HEK293 (cell line): ENCODE measurements at regions not wholly inside any gene's neighbourhood (a gene's known extent, or its start where the extent isn't known, plus 50 kb on each side); places are given as distances from the start of the nearest gene placed in this dataset.

ENCODE experiments used
- CTCF ChIA-PET: fragments of 350-600 bp; formaldehyde crosslinking; extraction: SDS; loops from one replicate; lab custom pipeline; 2021; ENCODE audit warnings: antibody characterized with exemption; lab: Yijun Ruan, JAX
- POLR2A ChIA-PET: fragments of 300-600 bp; formaldehyde crosslinking; extraction: SDS; loops from one replicate; lab custom pipeline; 2020; ENCODE audit warnings: antibody characterized with exemption, inconsistent platforms; lab: Yijun Ruan, JAX
- H3K27ac ChIP-seq: fragments of 200-500 bp; sonication (Bioruptor generic); 2 replicates; pipeline ENCODE4 v1.5.1; 2014; ENCODE audit warnings: low read depth, low read length, control low read depth, inconsistent platforms; ENCODE audit errors: extremely low read depth
- H3K36me3 ChIP-seq, 2 experiments: fragments of 200-500 bp in 1 of 2; sonication (Bioruptor generic) in 1 of 2; 1 replicate in 1 of 2; 2 replicates in 1 of 2; pipeline ENCODE4 v1.5.1; 2014 to 2017; ENCODE audit warnings: inconsistent platforms in 2 of 2, low read length in 2 of 2; ENCODE audit not compliant: control insufficient read depth in 2 of 2, insufficient read depth in 1 of 2
- H3K4me1 ChIP-seq: fragments of 200-500 bp; sonication (Bioruptor generic); 2 replicates; pipeline ENCODE4 v1.5.1; 2014; ENCODE audit warnings: mild to moderate bottlenecking, low read length, inconsistent platforms; ENCODE audit not compliant: control insufficient read depth, insufficient read depth
- H3K4me3 ChIP-seq: 2 replicates; pipeline ENCODE4 v1.5.1; 2011; ENCODE audit warnings: low read depth, mild to moderate bottlenecking, control low read depth, low read length, moderate library complexity
- H3K9me3 ChIP-seq: fragments of 200-500 bp; sonication (Bioruptor generic); 2 replicates; pipeline ENCODE4 v1.5.1; 2014; ENCODE audit warnings: low read depth, low read length, inconsistent platforms; ENCODE audit not compliant: control insufficient read depth, insufficient read depth
- IKZF3 ChIP-seq: fragments of 450-650 bp; IDR thresholded peaks from 2 replicates; pipeline ENCODE4 v1.5.0; 2018; ENCODE audit warnings: missing biosample characterization, mild to moderate bottlenecking, missing genetic modification characterization, moderate library complexity
- KLF16 ChIP-seq: fragments of 450-650 bp; formaldehyde crosslinking; IDR thresholded peaks from 2 replicates; pipeline ENCODE4 v1.5.1; 2017; ENCODE audit warnings: missing biosample characterization, missing genetic modification characterization
- SALL2 ChIP-seq: fragments of 450-650 bp; formaldehyde crosslinking; IDR thresholded peaks from 2 replicates; pipeline ENCODE4 v1.5.0; 2017; ENCODE audit warnings: missing biosample characterization, mild to moderate bottlenecking, missing genetic modification characterization, borderline replicate concordance
- SCRT1 ChIP-seq: fragments of 450-650 bp; formaldehyde crosslinking; IDR thresholded peaks from 2 replicates; pipeline ENCODE4 v1.5.1; 2016; ENCODE audit warnings: missing biosample characterization, missing genetic modification characterization, borderline replicate concordance
- ZBTB44 ChIP-seq: fragments of 450-650 bp; IDR thresholded peaks from 2 replicates; pipeline ENCODE4 v1.5.1; 2018; ENCODE audit warnings: missing biosample characterization, mild to moderate bottlenecking, missing genetic modification characterization
- ZBTB7A ChIP-seq: fragments of 450-650 bp; formaldehyde crosslinking; IDR thresholded peaks from 2 replicates; pipeline ENCODE4 v1.5.1; 2016; ENCODE audit warnings: low read depth, missing biosample characterization, missing genetic modification characterization
- ZEB2 ChIP-seq: fragments of 450-650 bp; formaldehyde crosslinking; IDR thresholded peaks from 2 replicates; pipeline ENCODE4 v1.5.1; 2016; ENCODE audit warnings: missing biosample characterization, missing genetic modification characterization
- ZNF148 ChIP-seq: fragments of 450-650 bp; formaldehyde crosslinking; IDR thresholded peaks from 2 replicates; pipeline ENCODE4 v1.5.0; 2017; ENCODE audit warnings: missing biosample characterization, missing genetic modification characterization, borderline replicate concordance
- ZNF214 ChIP-seq: fragments of 450-650 bp; formaldehyde crosslinking; IDR thresholded peaks from 2 replicates; pipeline ENCODE4 v1.5.1; 2017; ENCODE audit warnings: missing biosample characterization, mild to moderate bottlenecking, missing genetic modification characterization, borderline replicate concordance
- ZNF311 ChIP-seq: fragments of 450-650 bp; formaldehyde crosslinking; IDR thresholded peaks from 2 replicates; pipeline ENCODE4 v1.5.1; 2017; ENCODE audit warnings: missing biosample characterization, missing genetic modification characterization, borderline replicate concordance
- ZNF398 ChIP-seq: fragments of 450-650 bp; formaldehyde crosslinking; IDR thresholded peaks from 2 replicates; pipeline ENCODE4 v1.5.1; 2017; ENCODE audit warnings: missing biosample characterization, missing genetic modification characterization
- ZNF449 ChIP-seq: fragments of 450-650 bp; formaldehyde crosslinking; IDR thresholded peaks from 2 replicates; pipeline ENCODE4 v1.5.1; 2017; ENCODE audit warnings: missing biosample characterization, mild to moderate bottlenecking, missing genetic modification characterization, moderate library complexity
- ZNF473 ChIP-seq: fragments of 450-650 bp; formaldehyde crosslinking; IDR thresholded peaks from 2 replicates; pipeline ENCODE4 v1.5.1; 2017; ENCODE audit warnings: missing biosample characterization, missing genetic modification characterization
- ZNF488 ChIP-seq: fragments of 450-650 bp; formaldehyde crosslinking; IDR thresholded peaks from 2 replicates; pipeline ENCODE4 v1.5.1; 2016; ENCODE audit warnings: missing biosample characterization, missing genetic modification characterization
- ZNF549 ChIP-seq: fragments of 450-650 bp; IDR thresholded peaks from 2 replicates; pipeline ENCODE4 v1.5.1; 2018; ENCODE audit warnings: missing biosample characterization, missing genetic modification characterization, mild to moderate bottlenecking, inconsistent platforms, moderate library complexity
- ZNF596 ChIP-seq: fragments of 450-650 bp; IDR thresholded peaks from 2 replicates; pipeline ENCODE4 v1.5.0; 2018; ENCODE audit warnings: missing biosample characterization, mild to moderate bottlenecking, missing genetic modification characterization, moderate library complexity
- ZNF645 ChIP-seq: fragments of 450-650 bp; formaldehyde crosslinking; IDR thresholded peaks from 2 replicates; pipeline ENCODE4; 2016; ENCODE audit warnings: missing biosample characterization, missing genetic modification characterization
- ZNF701 ChIP-seq: fragments of 450-650 bp; formaldehyde crosslinking; IDR thresholded peaks from 2 replicates; pipeline ENCODE4 v1.5.1; 2016; ENCODE audit warnings: missing biosample characterization, missing genetic modification characterization
- ZNF747 ChIP-seq: fragments of 450-650 bp; formaldehyde crosslinking; IDR thresholded peaks from 2 replicates; pipeline ENCODE4 v1.5.1; 2016; ENCODE audit warnings: missing biosample characterization, missing genetic modification characterization

- no peak overlapping the region for H3K27ac ChIP-seq
Measured at GRCh38 chr12:46468813-46469212, 96.2 kb upstream of the SLC38A2 start.

More at GRCh38 chr12:46468813-46469212, 96.2 kb upstream of the SLC38A2 start:
- no peak for TF ChIP-seq ZNF549 (tag by site-specific recombination)
- TF ChIP-seq ZNF596 (tag by site-specific recombination), result no peak
- TF ChIP-seq IKZF3 (tag by site-specific recombination), result no peak
- TF ChIP-seq ZBTB7A (tag by site-specific recombination), result no peak
- TF ChIP-seq ZNF214 (tag by site-specific recombination), result no peak
- TF ChIP-seq SALL2, result no peak
- TF ChIP-seq ZNF645 (tag by site-specific recombination), result no peak
- TF ChIP-seq ZNF488, result no peak
- no peak for TF ChIP-seq SCRT1 (tag by site-specific recombination)
- TF ChIP-seq ZNF449 (tag by site-specific recombination), result no peak
- no peak for TF ChIP-seq KLF16
- no peak for TF ChIP-seq ZNF747
- no peak for TF ChIP-seq ZNF701 (tag by site-specific recombination)
- no peak for TF ChIP-seq ZNF148
- no peak for TF ChIP-seq ZNF311
- no peak for TF ChIP-seq ZNF473 (tag by site-specific recombination)
- no peak for TF ChIP-seq ZEB2
- TF ChIP-seq ZNF398, result no peak
- no peak for TF ChIP-seq ZBTB44 (tag by site-specific recombination)
- TF ChIP-seq, all 188 proteins: peak for 0
- Histone ChIP-seq H3K9me3 (no peaks in the 10 kb centered on the region), H3K36me3 (no peaks in the 10 kb centered on the region), H3K4me3 (no peak overlapping the region), H3K4me1 (peaks cover 15% of the 10 kb centered on the region)
- POLR2A ChIA-PET, result no interaction called here
- CTCF ChIA-PET, result no interaction called here
